DMS 273 treated with DMSO at 0.1 percent for 48 hours (cell line): ENCODE measurements at regions not wholly inside any gene's neighbourhood (a gene's known extent, or its start where the extent isn't known, plus 50 kb on each side); places are given as distances from the start of the nearest gene placed in this dataset.

Experiments
- DNase-seq: peaks from one replicate; lab custom pipeline; 2025; lab: John Stamatoyannopoulos, UW

- DNase-seq = no peak
Measured at GRCh38 chr1:70891051-70891843, 156.4 kb downstream of the PTGER3 start.

- DNase-seq = no peak
Measured at GRCh38 chr1:70892140-70892539, 155.5 kb downstream of the PTGER3 start.

- no peak for DNase-seq
Measured at GRCh38 chr1:70892930-70893329, 154.7 kb downstream of the PTGER3 start.

- DNase-seq = no peak
Measured at GRCh38 chr1:70893381-70893780, 154.2 kb downstream of the PTGER3 start.

GRCh38 chr1:70895531-70895930 lies 152.1 kb downstream of the PTGER3 start:
- DNase-seq = no peak

- DNase-seq = no peak
Measured at GRCh38 chr1:70896224-70896623, 151.4 kb downstream of the PTGER3 start.

- no peak for DNase-seq
Measured at GRCh38 chr1:70897273-70897672, 150.3 kb downstream of the PTGER3 start.

GRCh38 chr1:70899735-70900134 lies 147.9 kb downstream of the PTGER3 start:
- no peak for DNase-seq

GRCh38 chr1:70902211-70902610 lies 145.4 kb downstream of the PTGER3 start:
- DNase-seq = no peak

GRCh38 chr1:70906800-70907199 lies 140.8 kb downstream of the PTGER3 start:
- no peak for DNase-seq

GRCh38 chr1:70907563-70908310 lies 139.9 kb downstream of the PTGER3 start:
- DNase-seq = no peak

- DNase-seq = no peak
Measured at GRCh38 chr1:70909262-70909822, 138.3 kb downstream of the PTGER3 start.

GRCh38 chr1:70910013-70910412 lies 137.6 kb downstream of the PTGER3 start:
- no peak for DNase-seq

- DNase-seq = no peak
Measured at GRCh38 chr1:70911861-70912260, 135.8 kb downstream of the PTGER3 start.

GRCh38 chr1:70914224-70914623 lies 133.4 kb downstream of the PTGER3 start:
- DNase-seq = no peak

- DNase-seq = no peak
Measured at GRCh38 chr1:70915258-70916033, 132.2 kb downstream of the PTGER3 start.

- no peak for DNase-seq
Measured at GRCh38 chr1:70916034-70916427, 131.6 kb downstream of the PTGER3 start.

GRCh38 chr1:70919706-70920323 lies 127.8 kb downstream of the PTGER3 start:
- no peak for DNase-seq
